ENCODE measurements at regions not wholly inside any gene's neighbourhood (a gene's known extent, or its start where the extent isn't known, plus 50 kb on each side); places are given as distances from the start of the nearest gene placed in this dataset.

DNA sequence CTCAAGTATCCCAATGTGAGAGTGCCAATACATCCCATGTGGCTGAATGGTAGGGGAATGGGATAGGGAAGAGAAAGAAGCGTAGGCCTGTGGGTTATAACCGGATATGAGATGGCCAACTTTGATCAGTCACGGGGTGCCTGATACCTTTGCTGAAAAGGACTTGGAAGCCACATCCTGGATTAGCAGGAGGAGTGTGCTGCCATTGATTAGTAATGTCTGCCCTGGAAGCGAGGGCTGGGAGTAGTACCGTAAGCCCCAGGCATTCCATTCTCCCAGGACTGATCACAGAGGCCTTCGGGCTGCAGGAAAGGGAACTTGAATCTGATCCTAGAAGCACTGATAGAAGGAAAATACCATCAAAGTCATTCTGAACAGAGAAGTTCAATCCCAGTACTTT is 218.5 kb downstream of the TFCP2L1 start:
- TF ChIP-seq FOXM1 (IDR thresholded peaks at IDR 0.05; ENCODE audit: borderline replicate concordance, low read depth) = no peak
- TF ChIP-seq NFIC (IDR thresholded peaks at IDR 0.05) = no peak
- TF ChIP-seq, protein P1, sequence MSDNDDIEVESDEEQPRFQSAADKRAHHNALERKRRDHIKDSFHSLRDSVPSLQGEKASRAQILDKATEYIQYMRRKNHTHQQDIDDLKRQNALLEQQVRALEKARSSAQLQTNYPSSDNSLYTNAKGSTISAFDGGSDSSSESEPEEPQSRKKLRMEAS (IDR thresholded peaks at IDR 0.05) = no peak
- no peak for TF ChIP-seq TCF12 (IDR thresholded peaks at IDR 0.05; ENCODE audit: low read depth)
- no peak for TF ChIP-seq RAD21 (IDR thresholded peaks at IDR 0.05; ENCODE audit: low read depth)
- TF ChIP-seq, protein P2, sequence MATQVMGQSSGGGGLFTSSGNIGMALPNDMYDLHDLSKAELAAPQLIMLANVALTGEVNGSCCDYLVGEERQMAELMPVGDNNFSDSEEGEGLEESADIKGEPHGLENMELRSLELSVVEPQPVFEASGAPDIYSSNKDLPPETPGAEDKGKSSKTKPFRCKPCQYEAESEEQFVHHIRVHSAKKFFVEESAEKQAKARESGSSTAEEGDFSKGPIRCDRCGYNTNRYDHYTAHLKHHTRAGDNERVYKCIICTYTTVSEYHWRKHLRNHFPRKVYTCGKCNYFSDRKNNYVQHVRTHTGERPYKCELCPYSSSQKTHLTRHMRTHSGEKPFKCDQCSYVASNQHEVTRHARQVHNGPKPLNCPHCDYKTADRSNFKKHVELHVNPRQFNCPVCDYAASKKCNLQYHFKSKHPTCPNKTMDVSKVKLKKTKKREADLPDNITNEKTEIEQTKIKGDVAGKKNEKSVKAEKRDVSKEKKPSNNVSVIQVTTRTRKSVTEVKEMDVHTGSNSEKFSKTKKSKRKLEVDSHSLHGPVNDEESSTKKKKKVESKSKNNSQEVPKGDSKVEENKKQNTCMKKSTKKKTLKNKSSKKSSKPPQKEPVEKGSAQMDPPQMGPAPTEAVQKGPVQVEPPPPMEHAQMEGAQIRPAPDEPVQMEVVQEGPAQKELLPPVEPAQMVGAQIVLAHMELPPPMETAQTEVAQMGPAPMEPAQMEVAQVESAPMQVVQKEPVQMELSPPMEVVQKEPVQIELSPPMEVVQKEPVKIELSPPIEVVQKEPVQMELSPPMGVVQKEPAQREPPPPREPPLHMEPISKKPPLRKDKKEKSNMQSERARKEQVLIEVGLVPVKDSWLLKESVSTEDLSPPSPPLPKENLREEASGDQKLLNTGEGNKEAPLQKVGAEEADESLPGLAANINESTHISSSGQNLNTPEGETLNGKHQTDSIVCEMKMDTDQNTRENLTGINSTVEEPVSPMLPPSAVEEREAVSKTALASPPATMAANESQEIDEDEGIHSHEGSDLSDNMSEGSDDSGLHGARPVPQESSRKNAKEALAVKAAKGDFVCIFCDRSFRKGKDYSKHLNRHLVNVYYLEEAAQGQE (IDR thresholded peaks at IDR 0.05; ENCODE audit: low read depth) = no peak
- TF ChIP-seq, protein P3, sequence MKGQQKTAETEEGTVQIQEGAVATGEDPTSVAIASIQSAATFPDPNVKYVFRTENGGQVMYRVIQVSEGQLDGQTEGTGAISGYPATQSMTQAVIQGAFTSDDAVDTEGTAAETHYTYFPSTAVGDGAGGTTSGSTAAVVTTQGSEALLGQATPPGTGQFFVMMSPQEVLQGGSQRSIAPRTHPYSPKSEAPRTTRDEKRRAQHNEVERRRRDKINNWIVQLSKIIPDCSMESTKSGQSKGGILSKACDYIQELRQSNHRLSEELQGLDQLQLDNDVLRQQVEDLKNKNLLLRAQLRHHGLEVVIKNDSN (IDR thresholded peaks at IDR 0.05) = no peak
- no peak for TF ChIP-seq CEBPB (IDR thresholded peaks at IDR 0.05)
- TF ChIP-seq EGR1 (IDR thresholded peaks at IDR 0.05) = no peak
- TF ChIP-seq ZBTB7A (IDR thresholded peaks at IDR 0.05; ENCODE audit: low read depth) = no peak

DNA sequence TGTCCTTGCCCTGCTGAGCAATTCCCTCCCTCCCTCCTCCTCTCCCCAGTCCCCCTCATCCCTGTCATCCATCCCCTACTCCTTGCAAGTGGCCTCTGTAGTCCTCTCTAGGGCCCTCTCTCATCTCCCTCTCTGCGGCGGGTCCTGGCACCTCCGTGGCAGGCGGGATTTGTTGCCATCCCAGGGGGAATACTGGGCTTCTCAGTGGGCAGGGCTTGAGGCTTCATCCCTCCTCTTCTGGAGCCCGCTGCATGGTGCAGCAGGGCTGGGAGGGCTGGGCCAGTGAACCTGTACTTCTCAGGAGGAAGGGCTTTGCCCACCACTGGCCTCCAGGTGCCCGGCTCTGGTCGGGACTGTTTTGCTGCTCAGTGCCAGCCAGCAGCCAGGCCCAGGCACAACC is 216.2 kb downstream of the TFCP2L1 start:
- TF ChIP-seq, protein P2 (IDR thresholded peaks at IDR 0.05; ENCODE audit: low read depth) = no peak
- no peak for TF ChIP-seq EGR1 (IDR thresholded peaks at IDR 0.05)
- no peak for TF ChIP-seq NFIC (IDR thresholded peaks at IDR 0.05)
- no peak for TF ChIP-seq FOXM1 (IDR thresholded peaks at IDR 0.05; ENCODE audit: borderline replicate concordance, low read depth)
- no peak for TF ChIP-seq TCF12 (IDR thresholded peaks at IDR 0.05; ENCODE audit: low read depth)
- TF ChIP-seq, protein P1 (IDR thresholded peaks at IDR 0.05) = no peak
- no peak for TF ChIP-seq TAF1 (IDR thresholded peaks at IDR 0.05; ENCODE audit: low read depth)
- no peak for TF ChIP-seq CREB1 (IDR thresholded peaks at IDR 0.05; ENCODE audit: low read depth)
- TF ChIP-seq ZBTB7A (IDR thresholded peaks at IDR 0.05; ENCODE audit: low read depth) = no peak
- TF ChIP-seq EP300 (IDR thresholded peaks at IDR 0.05; ENCODE audit: borderline replicate concordance) = no peak
- no peak for TF ChIP-seq CEBPB (IDR thresholded peaks at IDR 0.05)
- TF ChIP-seq RAD21 (IDR thresholded peaks at IDR 0.05; ENCODE audit: low read depth) = no peak

DNA sequence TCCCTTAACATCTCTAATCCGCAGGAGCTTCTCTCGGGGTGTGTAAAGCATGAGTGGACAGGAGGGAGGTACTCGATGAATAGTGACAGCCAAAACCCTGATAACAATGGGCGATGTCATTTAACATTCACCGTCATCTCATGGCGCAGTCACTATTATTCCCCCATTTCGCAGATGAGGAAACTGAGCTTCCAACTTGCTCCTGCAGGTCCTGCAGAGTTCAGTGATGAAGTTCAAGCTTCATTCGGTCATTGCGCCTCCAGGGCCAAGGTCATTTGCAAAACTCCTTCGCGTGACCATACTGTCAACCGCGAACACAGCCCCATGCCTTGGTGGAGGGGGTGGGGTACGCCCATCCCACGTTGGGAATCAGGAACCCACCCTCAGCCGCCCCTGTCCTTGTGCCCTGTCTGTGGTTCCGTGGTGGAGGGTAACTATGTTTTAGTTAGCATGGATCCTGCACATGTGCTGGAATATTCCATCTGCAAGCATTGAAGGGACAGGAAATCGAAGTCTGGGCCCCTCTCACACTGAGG is 215.5 kb downstream of the TFCP2L1 start:
- TF ChIP-seq TCF12 (IDR thresholded peaks at IDR 0.05; ENCODE audit: low read depth) = no peak
- no peak for TF ChIP-seq ZBTB7A (IDR thresholded peaks at IDR 0.05; ENCODE audit: low read depth)
- TF ChIP-seq, protein P3 (IDR thresholded peaks at IDR 0.05) = no peak
- TF ChIP-seq FOXM1 (IDR thresholded peaks at IDR 0.05; ENCODE audit: borderline replicate concordance, low read depth) = no peak
- TF ChIP-seq TEAD4 (IDR thresholded peaks at IDR 0.05) = no peak
- no peak for TF ChIP-seq EP300 (IDR thresholded peaks at IDR 0.05; ENCODE audit: borderline replicate concordance)
- TF ChIP-seq CEBPB (IDR thresholded peaks at IDR 0.05) = no peak
- no peak for TF ChIP-seq YY1 (IDR thresholded peaks at IDR 0.05; ENCODE audit: low read depth)
- no peak for TF ChIP-seq NFIC (IDR thresholded peaks at IDR 0.05)
- TF ChIP-seq RAD21 (IDR thresholded peaks at IDR 0.05; ENCODE audit: low read depth) = no peak
- no peak for TF ChIP-seq TAF1 (IDR thresholded peaks at IDR 0.05; ENCODE audit: low read depth)
- TF ChIP-seq, protein P1 (IDR thresholded peaks at IDR 0.05) = no peak
- TF ChIP-seq, protein P2 (IDR thresholded peaks at IDR 0.05; ENCODE audit: low read depth) = no peak
- no peak for TF ChIP-seq CREB1 (IDR thresholded peaks at IDR 0.05; ENCODE audit: low read depth)
- TF ChIP-seq EGR1 (IDR thresholded peaks at IDR 0.05) = no peak

DNA sequence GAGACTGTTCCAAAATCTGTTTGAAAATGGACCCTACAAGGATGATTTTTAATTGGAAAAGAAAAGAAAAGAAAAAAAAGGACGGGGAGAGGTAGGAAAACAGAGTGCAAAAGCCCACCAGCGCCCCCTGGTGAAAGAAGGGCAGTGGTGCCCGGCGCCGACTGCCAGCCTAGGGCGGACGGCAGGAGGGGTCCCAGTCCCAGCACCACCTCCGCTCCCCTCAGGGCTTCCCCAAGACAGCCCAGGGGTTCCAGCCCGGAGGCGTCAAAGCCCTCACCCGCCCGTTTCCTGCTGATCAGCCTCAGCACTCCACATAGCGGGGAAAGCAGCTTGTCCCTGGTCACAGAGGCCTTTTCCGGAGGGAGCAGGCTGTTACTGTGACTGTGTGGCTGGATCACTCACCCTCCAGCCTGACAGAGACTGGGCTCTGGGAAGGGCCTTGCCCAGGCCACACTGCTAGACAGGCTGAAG is 213.9 kb downstream of the TFCP2L1 start:
- TF ChIP-seq ZBTB7A (IDR thresholded peaks at IDR 0.05; ENCODE audit: low read depth) = 0 out of 2 replicates have a peak, but pooled peaks have one; percentile 54
- TF ChIP-seq, protein P2 (IDR thresholded peaks at IDR 0.05; ENCODE audit: low read depth) = no peak
- TF ChIP-seq NFIC (IDR thresholded peaks at IDR 0.05) = no peak
- peak; percentile 89 for TF ChIP-seq RAD21 (IDR thresholded peaks at IDR 0.05; ENCODE audit: low read depth)
- TF ChIP-seq CEBPB (IDR thresholded peaks at IDR 0.05) = no peak
- no peak for TF ChIP-seq EP300 (IDR thresholded peaks at IDR 0.05; ENCODE audit: borderline replicate concordance)
- TF ChIP-seq TAF1 (IDR thresholded peaks at IDR 0.05; ENCODE audit: low read depth) = no peak
- TF ChIP-seq EGR1 (IDR thresholded peaks at IDR 0.05) = no peak
- no peak for TF ChIP-seq TCF12 (IDR thresholded peaks at IDR 0.05; ENCODE audit: low read depth)
- TF ChIP-seq FOXM1 (IDR thresholded peaks at IDR 0.05; ENCODE audit: borderline replicate concordance, low read depth) = no peak
